ENCODE measurements at regions not wholly inside any gene's neighbourhood (a gene's known extent, or its start where the extent isn't known, plus 50 kb on each side); places are given as distances from the start of the nearest gene placed in this dataset.
A peak's percentile ranks its signal among the peaks of the same experiment; 100 is the strongest.
"Not testable (repeated sequence)": the region's sequence is repeated elsewhere in the genome, so short reads cannot be mapped to it uniquely, and the experiment has no call there.

DNA sequence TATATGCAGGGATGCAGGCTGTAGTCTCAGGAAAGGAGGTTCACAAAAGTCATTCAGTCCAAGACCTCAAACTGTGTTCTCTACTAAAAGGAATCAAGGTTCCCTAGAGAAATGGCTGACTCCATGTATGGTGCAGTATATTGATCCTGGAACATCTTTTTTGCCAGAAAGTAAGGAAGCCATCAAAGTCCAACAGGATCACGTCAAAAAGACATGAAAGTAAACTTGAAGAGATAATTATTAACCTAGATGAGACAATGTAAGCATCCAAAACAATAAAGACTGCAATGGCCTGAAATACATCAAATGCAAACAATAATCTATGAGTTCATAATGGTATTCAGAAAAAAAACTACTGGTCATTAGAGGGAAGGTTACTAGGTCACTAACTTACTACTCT is 115.6 kb upstream of the FABP2 start:
- not testable (repeated sequence) for H4K8ac ChIP-seq (ENCODE audit: low read depth, low read length); H3K18ac ChIP-seq (ENCODE audit: low read length); H2AK5ac ChIP-seq (ENCODE audit: low read length); H3K9me3 ChIP-seq (ENCODE audit: insufficient read depth, low read depth, low read length); H2BK5ac ChIP-seq (ENCODE audit: low read depth, low read length, poor library complexity); H3K4me2 ChIP-seq (ENCODE audit: low read length); H4K91ac ChIP-seq (ENCODE audit: low read depth, low read length); H3K4ac ChIP-seq (ENCODE audit: low read depth, low read length); H2BK12ac ChIP-seq (ENCODE audit: low read length); H3K36me3 ChIP-seq (ENCODE audit: control insufficient read depth in 1 of 2, insufficient read depth in 2 of 2, low read length in 2 of 2); H3K27me3 ChIP-seq (ENCODE audit: insufficient read depth, low read length); H3K79me2 ChIP-seq (ENCODE audit: control insufficient read depth, insufficient read depth, low read length, poor library complexity); H4K12ac ChIP-seq (ENCODE audit: low read depth, low read length); H3K9ac ChIP-seq (ENCODE audit: low read length); H3K79me1 ChIP-seq (ENCODE audit: low read length); H3K27ac ChIP-seq (ENCODE audit: low read depth, low read length); H3K4me3 ChIP-seq (ENCODE audit: low read depth, low read length); DNase-seq; H3K14ac ChIP-seq (ENCODE audit: low read length); H2BK120ac ChIP-seq (ENCODE audit: insufficient read depth, low read length, poor library complexity); H2AFZ ChIP-seq (ENCODE audit: insufficient read depth, low read length, poor library complexity); H3K23ac ChIP-seq (ENCODE audit: low read length); H3K4me1 ChIP-seq (ENCODE audit: control insufficient read depth in 1 of 2, insufficient read depth in 2 of 2, low read length in 2 of 2)
- no CpG with 5 or more reads among the region's 1 CpG for WGBS (ENCODE audit: extremely low coverage, insufficient coverage, insufficient read length)

DNA sequence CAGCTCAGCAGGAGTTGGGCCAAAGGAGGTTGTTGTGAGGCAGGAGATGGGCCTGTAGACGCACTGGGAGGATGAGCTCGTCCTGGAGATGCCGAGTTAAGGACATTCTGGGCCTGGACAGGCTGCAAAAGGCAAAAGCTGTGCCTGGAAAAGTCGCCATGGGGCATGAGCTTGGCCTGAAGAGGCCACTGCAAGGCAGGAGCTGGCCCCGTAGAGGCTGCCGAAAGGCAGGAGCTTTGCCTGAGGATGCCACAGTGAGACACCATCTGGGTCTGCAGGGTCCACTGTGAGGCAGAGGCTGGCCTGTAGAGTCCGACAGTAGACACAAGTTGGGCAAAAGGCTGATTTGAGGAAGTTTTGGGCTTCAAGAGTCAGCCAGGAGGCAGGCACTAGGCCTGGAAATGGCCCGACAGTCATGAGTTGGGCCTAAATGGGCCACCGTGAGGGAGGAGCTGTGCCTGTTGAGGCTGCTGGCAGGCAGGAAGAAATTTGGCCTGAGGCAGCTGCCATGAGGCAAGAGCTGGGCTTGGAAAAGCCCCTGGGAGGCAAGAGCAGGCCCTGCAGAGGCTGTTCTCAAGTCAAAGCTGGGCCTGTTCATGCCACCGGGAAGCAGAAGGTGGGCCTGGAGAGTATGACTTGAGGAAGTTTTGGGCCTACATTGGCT is 86.8 kb upstream of the FABP2 start:
- not testable (repeated sequence) for H3K23ac ChIP-seq (ENCODE audit: low read length); H3K4me2 ChIP-seq (ENCODE audit: low read length); H2BK120ac ChIP-seq (ENCODE audit: insufficient read depth, low read length, poor library complexity); H3K9ac ChIP-seq (ENCODE audit: low read length); H4K8ac ChIP-seq (ENCODE audit: low read depth, low read length); H3K27ac ChIP-seq (ENCODE audit: low read depth, low read length); H3K4ac ChIP-seq (ENCODE audit: low read depth, low read length); H2BK12ac ChIP-seq (ENCODE audit: low read length); H3K4me3 ChIP-seq (ENCODE audit: low read depth, low read length); H3K79me2 ChIP-seq (ENCODE audit: control insufficient read depth, insufficient read depth, low read length, poor library complexity); H4K91ac ChIP-seq (ENCODE audit: low read depth, low read length); H3K14ac ChIP-seq (ENCODE audit: low read length); H2AK5ac ChIP-seq (ENCODE audit: low read length); H3K18ac ChIP-seq (ENCODE audit: low read length); H2BK5ac ChIP-seq (ENCODE audit: low read depth, low read length, poor library complexity); H3K4me1 ChIP-seq (ENCODE audit: control insufficient read depth in 1 of 2, insufficient read depth in 2 of 2, low read length in 2 of 2); H3K36me3 ChIP-seq (ENCODE audit: control insufficient read depth in 1 of 2, insufficient read depth in 2 of 2, low read length in 2 of 2); H4K12ac ChIP-seq (ENCODE audit: low read depth, low read length); H3K27me3 ChIP-seq (ENCODE audit: insufficient read depth, low read length); H2AFZ ChIP-seq (ENCODE audit: insufficient read depth, low read length, poor library complexity); H3K79me1 ChIP-seq (ENCODE audit: low read length); H3K9me3 ChIP-seq (ENCODE audit: insufficient read depth, low read depth, low read length)
- no CpG with 5 or more reads among the region's 10 CpGs for WGBS (ENCODE audit: extremely low coverage, insufficient coverage, insufficient read length)
- peak; percentile 50 to 61 for DNase-seq

GRCh38 chr4:119406721-119407460 is 85.0 kb upstream of the FABP2 start:
- not testable (repeated sequence) for H3K79me1 ChIP-seq (ENCODE audit: low read length); H3K14ac ChIP-seq (ENCODE audit: low read length); H2AFZ ChIP-seq (ENCODE audit: insufficient read depth, low read length, poor library complexity); H4K91ac ChIP-seq (ENCODE audit: low read depth, low read length); H3K23ac ChIP-seq (ENCODE audit: low read length); H2BK5ac ChIP-seq (ENCODE audit: low read depth, low read length, poor library complexity); H3K18ac ChIP-seq (ENCODE audit: low read length); H2BK120ac ChIP-seq (ENCODE audit: insufficient read depth, low read length, poor library complexity); H2BK12ac ChIP-seq (ENCODE audit: low read length); H4K8ac ChIP-seq (ENCODE audit: low read depth, low read length); H3K4me1 ChIP-seq (ENCODE audit: control insufficient read depth in 1 of 2, insufficient read depth in 2 of 2, low read length in 2 of 2); H3K4me2 ChIP-seq (ENCODE audit: low read length); H3K4ac ChIP-seq (ENCODE audit: low read depth, low read length); DNase-seq; H3K27me3 ChIP-seq (ENCODE audit: insufficient read depth, low read length); H4K12ac ChIP-seq (ENCODE audit: low read depth, low read length); H3K9ac ChIP-seq (ENCODE audit: low read length); H3K79me2 ChIP-seq (ENCODE audit: control insufficient read depth, insufficient read depth, low read length, poor library complexity); H3K36me3 ChIP-seq (ENCODE audit: control insufficient read depth in 1 of 2, insufficient read depth in 2 of 2, low read length in 2 of 2); H3K4me3 ChIP-seq (ENCODE audit: low read depth, low read length); H2AK5ac ChIP-seq (ENCODE audit: low read length); H3K27ac ChIP-seq (ENCODE audit: low read depth, low read length); H3K9me3 ChIP-seq (ENCODE audit: insufficient read depth, low read depth, low read length)
- WGBS (ENCODE audit: extremely low coverage, insufficient coverage, insufficient read length), result no CpG with 5 or more reads among the region's 28 CpGs

GRCh38 chr4:119406041-119406440 is 84.1 kb upstream of the FABP2 start:
- not testable (repeated sequence) for H3K36me3 ChIP-seq (ENCODE audit: control insufficient read depth in 1 of 2, insufficient read depth in 2 of 2, low read length in 2 of 2); H2AFZ ChIP-seq (ENCODE audit: insufficient read depth, low read length, poor library complexity); H3K4ac ChIP-seq (ENCODE audit: low read depth, low read length); H3K9ac ChIP-seq (ENCODE audit: low read length); H3K23ac ChIP-seq (ENCODE audit: low read length); DNase-seq; H4K12ac ChIP-seq (ENCODE audit: low read depth, low read length); H4K91ac ChIP-seq (ENCODE audit: low read depth, low read length); H4K8ac ChIP-seq (ENCODE audit: low read depth, low read length); H3K27me3 ChIP-seq (ENCODE audit: insufficient read depth, low read length); H3K79me1 ChIP-seq (ENCODE audit: low read length); H2BK12ac ChIP-seq (ENCODE audit: low read length); H3K79me2 ChIP-seq (ENCODE audit: control insufficient read depth, insufficient read depth, low read length, poor library complexity); H3K4me2 ChIP-seq (ENCODE audit: low read length); H3K4me1 ChIP-seq (ENCODE audit: control insufficient read depth in 1 of 2, insufficient read depth in 2 of 2, low read length in 2 of 2); H3K27ac ChIP-seq (ENCODE audit: low read depth, low read length); H2AK5ac ChIP-seq (ENCODE audit: low read length); H2BK120ac ChIP-seq (ENCODE audit: insufficient read depth, low read length, poor library complexity); H3K14ac ChIP-seq (ENCODE audit: low read length); H3K4me3 ChIP-seq (ENCODE audit: low read depth, low read length); H3K9me3 ChIP-seq (ENCODE audit: insufficient read depth, low read depth, low read length); H2BK5ac ChIP-seq (ENCODE audit: low read depth, low read length, poor library complexity); H3K18ac ChIP-seq (ENCODE audit: low read length)
- no CpG with 5 or more reads among the region's 18 CpGs for WGBS (ENCODE audit: extremely low coverage, insufficient coverage, insufficient read length)

Measured in trophoblast cell (in vitro differentiated cells and primary cell).